Activated CD8-positive, alpha-beta T cell treated with anti-CD3 and anti-CD28 coated beads for 36 hours (primary cell): ENCODE measurements at regions not wholly inside any gene's neighbourhood (a gene's known extent, or its start where the extent isn't known, plus 50 kb on each side); places are given as distances from the start of the nearest gene placed in this dataset.
A peak's percentile ranks its signal among the peaks of the same experiment; 100 is the strongest.
"Not testable (repeated sequence)": the region's sequence is repeated elsewhere in the genome, so short reads cannot be mapped to it uniquely, and the experiment has no call there.

ENCODE experiments used
- ATAC-seq: fragments of 200-7000 bp; cut with Tn5 transposase; one replicate; pipeline ENCODE4 v1.10.0; 2021; ENCODE audit warnings: mild to moderate bottlenecking, moderate library complexity
- CTCF ChIA-PET: fragments of 350-600 bp; sonication (Branson Sonifier 250); formaldehyde crosslinking; loops from one replicate; lab custom pipeline; 2021; ENCODE audit warnings: antibody characterized with exemption; lab: Charles Lee
- POLR2A ChIA-PET: fragments of 350-600 bp; sonication (Branson Sonifier 250); formaldehyde crosslinking; loops from one replicate; lab custom pipeline; 2021; ENCODE audit warnings: antibody characterized with exemption; lab: Charles Lee
- DNase-seq: peaks from one replicate; pipeline ENCODE4 v3.0.0-alpha.2; 2020
- H3K27ac Mint-ChIP-seq: one replicate; pipeline ENCODE4 v1.8.0; 2021; ENCODE audit warnings: mild to moderate bottlenecking, mixed read lengths
- H3K27me3 Mint-ChIP-seq: one replicate; pipeline ENCODE4 v1.8.0; 2021; ENCODE audit warnings: mixed read lengths
- H3K36me3 Mint-ChIP-seq: one replicate; pipeline ENCODE4 v1.8.0; 2021; ENCODE audit warnings: low read depth, mixed read lengths
- H3K4me1 Mint-ChIP-seq: one replicate; pipeline ENCODE4 v1.8.0; 2021; ENCODE audit warnings: low read depth, mixed read lengths
- H3K4me3 Mint-ChIP-seq: one replicate; pipeline ENCODE4 v1.8.0; 2021; ENCODE audit warnings: mild to moderate bottlenecking, moderate library complexity, mixed read lengths
- H3K9me3 Mint-ChIP-seq: one replicate; pipeline ENCODE4 v1.8.0; 2021; ENCODE audit warnings: mixed read lengths
- CTCF ChIP-seq: fragments of 200-600 bp; IDR thresholded peaks from one replicate; pipeline ENCODE4 v1.8.0; 2022; ENCODE audit warnings: antibody characterized with exemption, mild to moderate bottlenecking
- intact Hi-C: fragments of 100-400 bp; cut with micrococcal nuclease; formaldehyde crosslinking; loops from one replicate; pipeline ENCODE4 v1.10.0; 2022

GRCh38 chr22:18731075-18731666 lies 119.5 kb upstream of the RIMBP3 start:
- no peak for DNase-seq
- TF ChIP-seq CTCF, result no peak
- intact Hi-C loops, result no loop called here
- ChIA-PET POLR2A (no interaction called here), CTCF (no interaction called here)
- Mint-ChIP-seq H3K27ac (no peak overlapping the region), H3K36me3 (peaks cover 1% of the 10 kb centered on the region), H3K4me3 (no peak overlapping the region), H3K27me3 (no peaks in the 10 kb centered on the region), H3K4me1 (no peaks in the 10 kb centered on the region), H3K9me3 (peaks cover 2% of the 10 kb centered on the region)
- no peak for ATAC-seq

DNA sequence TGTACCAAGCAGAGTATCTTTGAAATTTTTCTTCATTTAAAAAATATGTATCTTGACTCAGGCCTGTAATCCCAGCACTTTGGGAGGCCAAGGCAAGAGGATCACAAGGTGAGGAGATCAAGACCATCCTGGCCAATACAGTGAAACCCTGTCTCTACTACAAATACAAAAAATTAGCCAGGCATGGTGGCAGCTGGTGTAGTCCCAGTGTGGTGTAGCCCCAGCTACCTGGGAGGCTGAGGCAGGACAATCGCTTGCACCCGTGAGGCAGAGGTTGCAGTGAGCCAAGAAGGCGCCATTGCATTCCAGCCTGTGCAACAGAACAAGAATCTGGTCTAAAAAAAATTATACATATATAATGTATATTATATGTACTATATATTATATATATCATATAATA lies 118.7 kb upstream of the RIMBP3 start:
- H3K4me1 Mint-ChIP-seq, CTCF ChIA-PET, H3K36me3 Mint-ChIP-seq, H3K27ac Mint-ChIP-seq, POLR2A ChIA-PET, intact Hi-C loops, H3K9me3 Mint-ChIP-seq, H3K4me3 Mint-ChIP-seq, H3K27me3 Mint-ChIP-seq: not testable (repeated sequence)
- ATAC-seq, result peak; percentile 72
- peak; percentile 75 for DNase-seq
